GM21367 (cell line): ENCODE measurements at regions not wholly inside any gene's neighbourhood (a gene's known extent, or its start where the extent isn't known, plus 50 kb on each side); places are given as distances from the start of the nearest gene placed in this dataset.

Experiments
- ATAC-seq: cut with Tn5 transposase; IDR thresholded peaks from one replicate; pipeline ENCODE4 v1.9.1; 2021; ENCODE audit not compliant: unreplicated experiment

- ATAC-seq = no peak
Observed at GRCh38 chr11:116507849-116508695, 264.7 kb downstream of the BUD13 start.

- no peak for ATAC-seq
Observed at GRCh38 chr11:116507016-116507415, 265.8 kb downstream of the BUD13 start.

- ATAC-seq = no peak
Observed at GRCh38 chr11:116506263-116506825, 266.4 kb downstream of the BUD13 start.

- ATAC-seq = no peak
Observed at GRCh38 chr11:116505298-116506262, 267.2 kb downstream of the BUD13 start.

- no peak for ATAC-seq
Observed at GRCh38 chr11:116504541-116505297, 268.1 kb downstream of the BUD13 start.

- no peak for ATAC-seq
Observed at GRCh38 chr11:116503216-116504160, 269.3 kb downstream of the BUD13 start.

- ATAC-seq = no peak
Observed at GRCh38 chr11:116502641-116503061, 270.1 kb downstream of the BUD13 start.

GRCh38 chr11:116501728-116502127 is 271.1 kb downstream of the BUD13 start:
- no peak for ATAC-seq

GRCh38 chr11:116500947-116501602 is 271.7 kb downstream of the BUD13 start:
- no peak for ATAC-seq

- ATAC-seq = no peak
Observed at GRCh38 chr11:116500026-116500946, 272.5 kb downstream of the BUD13 start.

- no peak for ATAC-seq
Observed at GRCh38 chr11:116499396-116500003, 273.3 kb downstream of the BUD13 start.

- no peak for ATAC-seq
Observed at GRCh38 chr11:116498161-116498560, 274.6 kb downstream of the BUD13 start.

GRCh38 chr11:116492600-116492999 is 280.2 kb downstream of the BUD13 start:
- ATAC-seq = no peak

GRCh38 chr11:116488836-116489389 is 283.9 kb downstream of the BUD13 start:
- ATAC-seq = no peak

GRCh38 chr11:116485425-116485824 is 287.4 kb downstream of the BUD13 start:
- no peak for ATAC-seq

GRCh38 chr11:116482716-116483115 is 290.1 kb downstream of the BUD13 start:
- ATAC-seq = no peak

- no peak for ATAC-seq
Observed at GRCh38 chr11:116481126-116481675, 291.6 kb downstream of the BUD13 start.
